OCI-LY3 (cell line): ENCODE measurements at regions not wholly inside any gene's neighbourhood (a gene's known extent, or its start where the extent isn't known, plus 50 kb on each side); places are given as distances from the start of the nearest gene placed in this dataset.

Source experiments
- EZH2phosphoT487 ChIP-seq: fragments of 200-600 bp; shearing (Covaris generic); IDR thresholded peaks from 2 replicates; pipeline ENCODE4 v1.6.1; 2018; ENCODE audit warnings: antibody characterized with exemption, mixed run types, low read depth
- TF ChIP-seq, protein P1 (sequence below): fragments of 200-600, 300-600 bp; sonication (generic); IDR thresholded peaks from 2 replicates; pipeline ENCODE4 v1.5.1; 2014; ENCODE audit warnings: antibody characterized with exemption, low read length, low read depth

GRCh38 chr2:153661801-153662200 lies 183.2 kb upstream of the RPRM start:
- TF ChIP-seq, protein P1, sequence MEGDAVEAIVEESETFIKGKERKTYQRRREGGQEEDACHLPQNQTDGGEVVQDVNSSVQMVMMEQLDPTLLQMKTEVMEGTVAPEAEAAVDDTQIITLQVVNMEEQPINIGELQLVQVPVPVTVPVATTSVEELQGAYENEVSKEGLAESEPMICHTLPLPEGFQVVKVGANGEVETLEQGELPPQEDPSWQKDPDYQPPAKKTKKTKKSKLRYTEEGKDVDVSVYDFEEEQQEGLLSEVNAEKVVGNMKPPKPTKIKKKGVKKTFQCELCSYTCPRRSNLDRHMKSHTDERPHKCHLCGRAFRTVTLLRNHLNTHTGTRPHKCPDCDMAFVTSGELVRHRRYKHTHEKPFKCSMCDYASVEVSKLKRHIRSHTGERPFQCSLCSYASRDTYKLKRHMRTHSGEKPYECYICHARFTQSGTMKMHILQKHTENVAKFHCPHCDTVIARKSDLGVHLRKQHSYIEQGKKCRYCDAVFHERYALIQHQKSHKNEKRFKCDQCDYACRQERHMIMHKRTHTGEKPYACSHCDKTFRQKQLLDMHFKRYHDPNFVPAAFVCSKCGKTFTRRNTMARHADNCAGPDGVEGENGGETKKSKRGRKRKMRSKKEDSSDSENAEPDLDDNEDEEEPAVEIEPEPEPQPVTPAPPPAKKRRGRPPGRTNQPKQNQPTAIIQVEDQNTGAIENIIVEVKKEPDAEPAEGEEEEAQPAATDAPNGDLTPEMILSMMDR, result no peak
- TF ChIP-seq EZH2phosphoT487, result no peak
